ENCODE measurements at regions not wholly inside any gene's neighbourhood (a gene's known extent, or its start where the extent isn't known, plus 50 kb on each side); places are given as distances from the start of the nearest gene placed in this dataset.
"Not testable (repeated sequence)": the region's sequence is repeated elsewhere in the genome, so short reads cannot be mapped to it uniquely, and the experiment has no call there.

DNA sequence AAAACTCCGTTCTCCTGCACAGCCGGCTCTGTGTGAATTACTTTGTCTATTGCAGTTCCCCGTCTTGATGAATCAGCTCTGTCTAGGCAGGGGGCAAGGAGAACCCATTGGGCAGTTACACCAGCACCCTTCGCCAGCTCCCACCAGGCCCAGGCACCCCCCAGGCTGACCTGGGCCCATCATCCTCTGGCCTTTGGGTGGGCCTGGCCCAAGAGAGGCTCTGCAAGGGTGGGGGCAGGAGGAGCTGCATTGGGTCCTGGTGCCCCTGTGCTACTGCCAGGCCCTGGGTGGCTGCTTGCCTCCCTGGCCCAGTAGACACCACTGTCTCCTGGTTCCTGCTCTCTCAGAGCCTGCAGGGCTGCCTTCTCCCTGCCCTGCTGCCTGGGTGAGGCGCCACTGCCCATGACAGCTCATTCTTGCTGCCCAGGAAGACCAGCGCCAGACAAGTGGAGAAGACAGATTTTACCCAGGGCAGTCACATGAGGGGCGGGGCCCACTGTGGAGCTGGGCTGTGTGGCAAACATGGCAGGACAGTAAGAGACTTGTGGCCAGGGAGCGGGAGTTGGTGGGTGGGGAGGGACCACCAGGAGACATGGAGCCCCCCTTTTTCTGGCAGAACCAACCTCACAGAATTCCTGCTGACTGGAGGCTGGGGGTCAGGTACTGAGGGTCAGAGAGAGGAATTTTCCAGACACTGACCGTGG is 67.2 kb downstream of the MRPL36 start:
- TF ChIP-seq, protein P1, sequence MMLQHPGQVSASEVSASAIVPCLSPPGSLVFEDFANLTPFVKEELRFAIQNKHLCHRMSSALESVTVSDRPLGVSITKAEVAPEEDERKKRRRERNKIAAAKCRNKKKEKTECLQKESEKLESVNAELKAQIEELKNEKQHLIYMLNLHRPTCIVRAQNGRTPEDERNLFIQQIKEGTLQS (IDR thresholded peaks at IDR 0.05), result no peak
- TF ChIP-seq ZFX (IDR thresholded peaks at IDR 0.05), result no peak
- no peak for TF ChIP-seq EZH2phosphoT487 (IDR thresholded peaks at IDR 0.05; ENCODE audit: borderline replicate concordance)
- no peak for TF ChIP-seq POLR2A (IDR thresholded peaks at IDR 0.05; ENCODE audit: borderline replicate concordance, extremely low read depth, insufficient read depth, insufficient read length)
- no peak for TF ChIP-seq SIN3A (IDR thresholded peaks at IDR 0.05; ENCODE audit: low read depth)
- TF ChIP-seq EZH2 (IDR thresholded peaks at IDR 0.05), result no peak
- TF ChIP-seq ZNF274 (IDR thresholded peaks at IDR 0.05; ENCODE audit: low read depth, low read length), result no peak
- no peak for TF ChIP-seq TCF7L2 (IDR thresholded peaks at IDR 0.05; ENCODE audit: borderline replicate concordance, extremely low read depth, insufficient read depth, insufficient read length)
- TF ChIP-seq FOSL1 (IDR thresholded peaks at IDR 0.05; ENCODE audit: low read depth), result no peak
- TF ChIP-seq, protein P2, sequence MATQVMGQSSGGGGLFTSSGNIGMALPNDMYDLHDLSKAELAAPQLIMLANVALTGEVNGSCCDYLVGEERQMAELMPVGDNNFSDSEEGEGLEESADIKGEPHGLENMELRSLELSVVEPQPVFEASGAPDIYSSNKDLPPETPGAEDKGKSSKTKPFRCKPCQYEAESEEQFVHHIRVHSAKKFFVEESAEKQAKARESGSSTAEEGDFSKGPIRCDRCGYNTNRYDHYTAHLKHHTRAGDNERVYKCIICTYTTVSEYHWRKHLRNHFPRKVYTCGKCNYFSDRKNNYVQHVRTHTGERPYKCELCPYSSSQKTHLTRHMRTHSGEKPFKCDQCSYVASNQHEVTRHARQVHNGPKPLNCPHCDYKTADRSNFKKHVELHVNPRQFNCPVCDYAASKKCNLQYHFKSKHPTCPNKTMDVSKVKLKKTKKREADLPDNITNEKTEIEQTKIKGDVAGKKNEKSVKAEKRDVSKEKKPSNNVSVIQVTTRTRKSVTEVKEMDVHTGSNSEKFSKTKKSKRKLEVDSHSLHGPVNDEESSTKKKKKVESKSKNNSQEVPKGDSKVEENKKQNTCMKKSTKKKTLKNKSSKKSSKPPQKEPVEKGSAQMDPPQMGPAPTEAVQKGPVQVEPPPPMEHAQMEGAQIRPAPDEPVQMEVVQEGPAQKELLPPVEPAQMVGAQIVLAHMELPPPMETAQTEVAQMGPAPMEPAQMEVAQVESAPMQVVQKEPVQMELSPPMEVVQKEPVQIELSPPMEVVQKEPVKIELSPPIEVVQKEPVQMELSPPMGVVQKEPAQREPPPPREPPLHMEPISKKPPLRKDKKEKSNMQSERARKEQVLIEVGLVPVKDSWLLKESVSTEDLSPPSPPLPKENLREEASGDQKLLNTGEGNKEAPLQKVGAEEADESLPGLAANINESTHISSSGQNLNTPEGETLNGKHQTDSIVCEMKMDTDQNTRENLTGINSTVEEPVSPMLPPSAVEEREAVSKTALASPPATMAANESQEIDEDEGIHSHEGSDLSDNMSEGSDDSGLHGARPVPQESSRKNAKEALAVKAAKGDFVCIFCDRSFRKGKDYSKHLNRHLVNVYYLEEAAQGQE (IDR thresholded peaks at IDR 0.05; ENCODE audit: low read depth), result no peak
- no peak for TF ChIP-seq EGR1 (IDR thresholded peaks at IDR 0.05; ENCODE audit: low read depth)
- no peak overlapping the region for H2AFZ ChIP-seq (ENCODE audit: low read depth, low read length, poor library complexity, severe bottlenecking)
- no peak overlapping the region for H3K27ac ChIP-seq (ENCODE audit: low read depth, low read length)
- H3K9ac ChIP-seq (ENCODE audit: low read length), result no peak overlapping the region
- ATAC-seq, result peak; percentile 38; the same call in 1 of the 2 replicates
- RAD21 ChIA-PET (ENCODE audit: low non-redundant PET in 1 of 2, low total read pairs in 2 of 2, uncharacterized antibody in 2 of 2, unreplicated experiment in 2 of 2), result no interaction called here
- H3K4me1 ChIP-seq (ENCODE audit: control insufficient read depth in 1 of 2, insufficient read depth in 2 of 2, low read length in 2 of 2), result no peaks in the 10 kb centered on the region
- no peaks in the 10 kb centered on the region for H3K9me3 ChIP-seq (ENCODE audit: control insufficient read depth in 1 of 2, insufficient read depth in 1 of 2, low read depth in 1 of 2, low read length in 2 of 2)
- POLR2A ChIA-PET, result no interaction called here
- no TSS peak for BruUV-seq (replicated peaks)
- H3K9me2 ChIP-seq (ENCODE audit: insufficient read depth), result no peaks in the 10 kb centered on the region
- no peak overlapping the region for H3K4me3 ChIP-seq (replicated peaks in 1 of 2; ENCODE audit: low read depth in 1 of 2, low read length in 2 of 2)
- no peak for DNase-seq (ENCODE audit: low read depth, low spot score)
- H3K4me2 ChIP-seq (ENCODE audit: low read length), result no peak overlapping the region
- no peaks in the 10 kb centered on the region for H3K36me3 ChIP-seq (ENCODE audit: control insufficient read depth in 1 of 2, insufficient read depth in 2 of 2, low read length in 2 of 2)
- intact Hi-C loops (cut with micrococcal nuclease), result no loop called here
- H3K79me2 ChIP-seq (ENCODE audit: insufficient read depth, low read length), result no peaks in the 10 kb centered on the region
- CTCF ChIA-PET, result no interaction called here
- no peaks in the 10 kb centered on the region for H4K20me1 ChIP-seq (ENCODE audit: insufficient read depth)
- H3K27me3 ChIP-seq (ENCODE audit: insufficient read depth, low read length), result peaks cover 15% of the 10 kb centered on the region; the same call in 1 of the 2 replicates

DNA sequence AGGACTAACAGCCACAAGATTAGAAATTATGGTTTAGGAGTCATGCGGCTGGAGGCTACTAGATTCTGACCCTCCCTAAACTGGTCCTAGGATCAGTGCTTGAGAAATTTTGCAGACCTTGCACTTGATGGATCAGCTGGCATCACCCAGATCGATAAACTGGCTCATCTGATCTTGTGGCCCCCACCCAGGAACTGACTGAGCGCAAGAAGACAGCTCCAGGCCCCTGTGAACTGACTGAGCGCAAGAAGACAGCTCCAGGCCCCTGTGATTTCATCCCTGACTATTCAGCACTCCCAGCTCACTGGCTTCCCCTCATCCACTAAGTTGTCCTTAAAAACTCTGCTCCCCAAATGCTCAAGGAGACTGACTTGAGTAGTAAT is 67.8 kb downstream of the MRPL36 start:
- H3K79me2 ChIP-seq (ENCODE audit: insufficient read depth, low read length); H3K4me2 ChIP-seq (ENCODE audit: low read length); H2AFZ ChIP-seq (ENCODE audit: low read depth, low read length, poor library complexity, severe bottlenecking); intact Hi-C loops (cut with micrococcal nuclease); H3K9ac ChIP-seq (ENCODE audit: low read length); POLR2A ChIA-PET; DNase-seq (ENCODE audit: low read depth, low spot score); H3K9me2 ChIP-seq (ENCODE audit: insufficient read depth); BruUV-seq (replicated peaks); ATAC-seq; H3K36me3 ChIP-seq (ENCODE audit: control insufficient read depth in 1 of 2, insufficient read depth in 2 of 2, low read length in 2 of 2); H3K9me3 ChIP-seq (ENCODE audit: control insufficient read depth in 1 of 2, insufficient read depth in 1 of 2, low read depth in 1 of 2, low read length in 2 of 2); H4K20me1 ChIP-seq (ENCODE audit: insufficient read depth); H3K4me3 ChIP-seq (replicated peaks in 1 of 2; ENCODE audit: low read depth in 1 of 2, low read length in 2 of 2); H3K4me1 ChIP-seq (ENCODE audit: control insufficient read depth in 1 of 2, insufficient read depth in 2 of 2, low read length in 2 of 2); RAD21 ChIA-PET (ENCODE audit: low non-redundant PET in 1 of 2, low total read pairs in 2 of 2, uncharacterized antibody in 2 of 2, unreplicated experiment in 2 of 2); CTCF ChIA-PET; H3K27ac ChIP-seq (ENCODE audit: low read depth, low read length): not testable (repeated sequence)
- H3K27me3 ChIP-seq (ENCODE audit: insufficient read depth, low read length), result peaks cover 15% of the 10 kb centered on the region; the same call in 1 of the 2 replicates
